HCT116 (cell line): ENCODE measurements at regions not wholly inside any gene's neighbourhood (a gene's known extent, or its start where the extent isn't known, plus 50 kb on each side); places are given as distances from the start of the nearest gene placed in this dataset.

Source experiments
- ATAC-seq: fragments of 200-7000 bp; cut with Tn5 transposase; 2 replicates; pipeline ENCODE4 v1.9.1; 2020; ENCODE audit warnings: mild to moderate bottlenecking, moderate library complexity
- BruUV-seq: library from RNA; stranded (reverse); fragments of 400-500 nt; replicated peaks from 2 replicates; lab custom pipeline; 2021; lab: Mats Ljungman, UMichigan
- CTCF ChIA-PET: fragments of 300-600 bp; sonication (Branson Sonifier 250); formaldehyde crosslinking; loops from one replicate; lab custom pipeline; 2021; ENCODE audit warnings: antibody characterized with exemption; lab: Charles Lee
- POLR2A ChIA-PET: fragments of 300-600, 350-600 bp; sonication (Branson Sonifier 250); formaldehyde crosslinking; loops from one replicate; lab custom pipeline; 2021; ENCODE audit warnings: antibody characterized with exemption; lab: Charles Lee
- RAD21 ChIA-PET, 2 experiments: fragments of 300-600 bp; sonication (Branson Sonifier 250); formaldehyde crosslinking; loops; one replicate each; lab custom pipeline; 2023; ENCODE audit warnings: low total read pairs in 2 of 2; ENCODE audit not compliant: uncharacterized antibody in 2 of 2, unreplicated experiment in 2 of 2, low non-redundant PET in 1 of 2; lab: Charles Lee
- DNase-seq: peaks from one replicate; pipeline ENCODE4 v3.0.0-alpha.2; 2010; ENCODE audit warnings: low read depth, low spot score
- H2AFZ ChIP-seq: fragments of 200-600 bp; shearing (Covaris generic), sonication (generic); 2 replicates; pipeline ENCODE4 v1.6.1; 2017; ENCODE audit warnings: low read depth, mixed run types, mixed read lengths, antibody characterized with exemption, low read length; ENCODE audit not compliant: poor library complexity, severe bottlenecking
- H3K27ac ChIP-seq: 2 replicates; pipeline ENCODE4 v1.5.1; 2012; ENCODE audit warnings: low read depth, low read length
- H3K27me3 ChIP-seq: fragments of 200-600 bp; sonication (generic); 2 replicates; pipeline ENCODE4 v1.6.1; 2016; ENCODE audit warnings: mixed run types, low read length, mixed read lengths; ENCODE audit not compliant: insufficient read depth
- H3K36me3 ChIP-seq, 2 experiments: fragments of 200-500 bp in 1 of 2; fragments of 200-600 bp in 1 of 2; sonication (Bioruptor generic) in 1 of 2; sonication (generic) in 1 of 2; 2 replicates each; pipeline versions ENCODE4 v1.5.1 to v1.6.1; 2014 to 2016; ENCODE audit warnings: low read length in 2 of 2, inconsistent platforms in 1 of 2, mixed read lengths in 1 of 2, mixed run types in 1 of 2; ENCODE audit not compliant: insufficient read depth in 2 of 2, control insufficient read depth in 1 of 2
- H3K4me1 ChIP-seq, 2 experiments: fragments of 200-600 bp in 1 of 2; sonication (generic) in 1 of 2; 2 replicates each; pipeline versions ENCODE4 v1.5.1 to v1.6.1; 2012 to 2017; ENCODE audit warnings: low read length in 2 of 2, inconsistent platforms in 1 of 2, mild to moderate bottlenecking in 1 of 2, mixed read lengths in 1 of 2, mixed run types in 1 of 2, moderate library complexity in 1 of 2; ENCODE audit not compliant: insufficient read depth in 2 of 2, control insufficient read depth in 1 of 2
- H3K4me2 ChIP-seq: fragments of 200-600 bp; sonication (generic); 2 replicates; pipeline ENCODE4 v1.6.1; 2017; ENCODE audit warnings: mixed run types, low read length, mixed read lengths
- H3K4me3 ChIP-seq, 2 experiments: fragments of 200-600 bp in 1 of 2; sonication (generic) in 1 of 2; replicated peaks in 1 of 2; 2 replicates each; pipeline ENCODE4 v1.5.1; 2011 to 2016; ENCODE audit warnings: low read length in 2 of 2, control low read depth in 1 of 2, low read depth in 1 of 2, mild to moderate bottlenecking in 1 of 2, mixed read lengths in 1 of 2, mixed run types in 1 of 2
- H3K79me2 ChIP-seq: fragments of 200-600 bp; sonication (generic); 2 replicates; pipeline ENCODE4 v1.6.1; 2017; ENCODE audit warnings: mild to moderate bottlenecking, mixed run types, low read length, moderate library complexity, mixed read lengths; ENCODE audit not compliant: insufficient read depth
- H3K9ac ChIP-seq: fragments of 200-600 bp; sonication (generic); 2 replicates; pipeline ENCODE4 v1.6.1; 2016; ENCODE audit warnings: low read length, mixed read lengths
- H3K9me2 ChIP-seq: fragments of 200-600 bp; sonication (generic), shearing (Covaris generic); 2 replicates; pipeline ENCODE4 v1.6.1; 2017; ENCODE audit warnings: mixed run types, mild to moderate bottlenecking, moderate library complexity; ENCODE audit not compliant: insufficient read depth
- H3K9me3 ChIP-seq, 2 experiments: fragments of 200-500 bp in 1 of 2; fragments of 200-600 bp in 1 of 2; sonication (Bioruptor generic) in 1 of 2; sonication (generic) in 1 of 2; 2 replicates each; pipeline ENCODE4 v1.6.1; 2014 to 2017; ENCODE audit warnings: low read length in 2 of 2, mixed read lengths in 2 of 2, inconsistent platforms in 1 of 2, low read depth in 1 of 2, mild to moderate bottlenecking in 1 of 2, mixed run types in 1 of 2, moderate library complexity in 1 of 2; ENCODE audit not compliant: control insufficient read depth in 1 of 2, insufficient read depth in 1 of 2
- H4K20me1 ChIP-seq: fragments of 200-600 bp; sonication (generic), shearing (Covaris generic); 2 replicates; pipeline ENCODE4 v1.6.1; 2017; ENCODE audit warnings: mixed run types, mild to moderate bottlenecking, moderate library complexity; ENCODE audit not compliant: insufficient read depth
- ATF3 ChIP-seq: IDR thresholded peaks from 2 replicates; pipeline ENCODE4 v1.6.1; 2012
- CBX3 ChIP-seq: IDR thresholded peaks from 2 replicates; pipeline ENCODE4 v1.6.1; 2012; ENCODE audit warnings: low read depth
- EGR1 ChIP-seq: IDR thresholded peaks from 2 replicates; pipeline ENCODE4 v1.6.1; 2012; ENCODE audit warnings: low read depth
- ELF1 ChIP-seq: IDR thresholded peaks from 2 replicates; pipeline ENCODE4 v1.6.1; 2012; ENCODE audit warnings: low read depth, borderline replicate concordance
- EZH2 ChIP-seq: fragments of 200-600 bp; sonication (generic); IDR thresholded peaks from 2 replicates; pipeline ENCODE4 v1.6.1; 2017; ENCODE audit warnings: antibody characterized with exemption, mixed run types
- EZH2phosphoT487 ChIP-seq: fragments of 200-600 bp; IDR thresholded peaks from 2 replicates; pipeline ENCODE4 v1.6.1; 2018; ENCODE audit warnings: antibody characterized with exemption, borderline replicate concordance
- FOSL1 ChIP-seq: IDR thresholded peaks from 2 replicates; pipeline ENCODE4 v1.6.1; 2012; ENCODE audit warnings: low read depth
- JUND ChIP-seq: IDR thresholded peaks from 2 replicates; pipeline ENCODE4 v1.6.1; 2012
- MAX ChIP-seq: IDR thresholded peaks from 2 replicates; pipeline ENCODE4 v1.6.1; 2012
- POLR2A ChIP-seq: IDR thresholded peaks from 2 replicates; pipeline ENCODE4 v1.7.0; 2011; ENCODE audit warnings: borderline replicate concordance; ENCODE audit not compliant: insufficient read depth, insufficient read length; ENCODE audit errors: extremely low read depth
- POLR2AphosphoS5 ChIP-seq: IDR thresholded peaks from 2 replicates; pipeline ENCODE4 v1.6.1; 2011; ENCODE audit warnings: mild to moderate bottlenecking, low read depth, low read length, moderate library complexity
- REST ChIP-seq: IDR thresholded peaks from 2 replicates; pipeline ENCODE4 v1.6.1; 2012; ENCODE audit warnings: low read depth
- SIN3A ChIP-seq: IDR thresholded peaks from 2 replicates; pipeline ENCODE4 v1.6.1; 2012; ENCODE audit warnings: low read depth
- SP1 ChIP-seq: IDR thresholded peaks from 2 replicates; pipeline ENCODE4 v1.6.1; 2012; ENCODE audit warnings: low read depth
- SRF ChIP-seq: IDR thresholded peaks from 2 replicates; pipeline ENCODE4 v1.6.1; 2012; ENCODE audit warnings: low read depth
- ZBTB33 ChIP-seq: IDR thresholded peaks from 2 replicates; pipeline ENCODE4 v1.6.1; 2011; ENCODE audit warnings: mild to moderate bottlenecking, low read length, moderate library complexity; ENCODE audit not compliant: insufficient replicate concordance; ENCODE audit errors: extremely low read depth
- ZFX ChIP-seq: fragments of 450-650 bp; IDR thresholded peaks from 2 replicates; pipeline ENCODE4 v1.6.1; 2017
- intact Hi-C: fragments of 100-400 bp; cut with micrococcal nuclease; formaldehyde crosslinking; loops from 2 replicates; pipeline ENCODE4 v1.10.0; 2022

- no peak for TF ChIP-seq EGR1
- TF ChIP-seq CBX3, result no peak
- TF ChIP-seq ATF3, result no peak
- TF ChIP-seq POLR2A, result no peak
- TF ChIP-seq SRF, result no peak
- TF ChIP-seq EZH2, result no peak
Measured at GRCh38 chr5:125654392-125654791, 768.8 kb upstream of the GRAMD2B start (continued).

- H2AFZ ChIP-seq, result no peak overlapping the region
- RAD21 ChIA-PET, result no interaction called here
- H3K9ac ChIP-seq, result no peak overlapping the region
- H3K4me2 ChIP-seq, result no peak overlapping the region
- CTCF ChIA-PET, result no interaction called here
- H3K4me1 ChIP-seq, result no peaks in the 10 kb centered on the region
- TF ChIP-seq REST, result no peak
- no peak for TF ChIP-seq ZBTB33
- TF ChIP-seq EZH2phosphoT487, result no peak
- no peak for TF ChIP-seq POLR2AphosphoS5
- no peak for TF ChIP-seq ATF3
- TF ChIP-seq ELF1, result no peak
- TF ChIP-seq SIN3A, result no peak
- TF ChIP-seq SRF, result no peak
- no peak for TF ChIP-seq MAX
- no peak for TF ChIP-seq EGR1
- TF ChIP-seq JUND, result no peak
- no peak for TF ChIP-seq EZH2
- TF ChIP-seq FOSL1, result no peak
- TF ChIP-seq ZFX, result no peak
- TF ChIP-seq SP1, result no peak
- no peak for ATAC-seq
- intact Hi-C loops, result no loop called here
- no TSS peak for BruUV-seq
- H3K36me3 ChIP-seq, result no peaks in the 10 kb centered on the region
- DNase-seq, result no peak
- no peaks in the 10 kb centered on the region for H3K79me2 ChIP-seq
- POLR2A ChIA-PET, result no interaction called here
- no peak overlapping the region for H3K4me3 ChIP-seq
- no peaks in the 10 kb centered on the region for H3K27me3 ChIP-seq
- H4K20me1 ChIP-seq, result no peaks in the 10 kb centered on the region
- H3K9me2 ChIP-seq, result no peaks in the 10 kb centered on the region
- no peak overlapping the region for H3K27ac ChIP-seq
- no peaks in the 10 kb centered on the region for H3K9me3 ChIP-seq
Measured at GRCh38 chr5:125655156-125655555, 768.1 kb upstream of the GRAMD2B start.
